ENCODE measurements at regions not wholly inside any gene's neighbourhood (a gene's known extent, or its start where the extent isn't known, plus 50 kb on each side); places are given as distances from the start of the nearest gene placed in this dataset.

DNA sequence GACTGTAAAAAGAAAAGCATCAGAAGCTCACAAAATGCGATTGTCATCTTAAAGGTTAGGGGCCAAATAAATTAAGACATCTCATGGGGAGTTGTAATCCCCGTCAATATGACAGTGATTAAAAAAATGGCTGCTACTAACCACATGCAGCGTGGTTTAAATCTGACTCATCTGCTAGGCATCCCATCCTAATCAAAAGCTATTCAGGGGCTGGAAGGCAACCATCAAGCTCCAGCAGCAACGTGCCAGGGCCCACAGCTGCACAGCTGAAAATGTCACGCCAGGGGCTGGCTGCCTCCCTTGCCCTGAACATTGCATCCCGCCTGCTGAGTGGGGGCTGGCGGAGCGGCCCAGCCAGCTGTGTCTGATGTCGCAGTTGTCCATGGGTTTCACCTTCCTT, 66.3 kb upstream of the FRMD4A start:
- intact Hi-C loops (cut with DNase I; ENCODE audit: low total_unique reads) = no loop called here
- 60 to 73% (median 69%) methylated on average over 9 of the region's 9 CpGs for WGBS, 5 donors
- DNase-seq = no peak

GRCh38 chr10:14396411-14397048, 65.8 kb upstream of the FRMD4A start:
- DNase-seq = no peak
- intact Hi-C loops (cut with DNase I; ENCODE audit: low total_unique reads) = no loop called here
- Histone ChIP-seq H3K9me3 (peaks cover 0 to 5% (median 0%) of the 10 kb centered on the region in 8 donors), H3K36me3 (no peaks in the 10 kb centered on the region), H3K27me3 (replicated peaks in 1 of 7) (peaks cover 0 to 7% (median 0%) of the 10 kb centered on the region in 7 donors), H3K27ac (peak overlapping the region in 6 of 8 donors; percentile 13 to 51 (median 28)), H3K4me3 (no peak overlapping the region), H3K4me1 (no peaks in the 10 kb centered on the region)
- TF ChIP-seq POLR2AphosphoS5 (IDR thresholded peaks at IDR 0.05) (no peak), POLR2A (IDR thresholded peaks at IDR 0.05) (no peak), CTCF (IDR thresholded peaks at IDR 0.05 in 8 of 11, conservative IDR thresholded peaks at IDR 0.05 in 3 of 11) (peak in 5 of 11 experiments; percentile 7 to 35 (median 30))
- WGBS, 5 donors = 67 to 85% (median 84%) methylated on average over 7 of the region's 7 CpGs

More for the DNA sequence above, 66.3 kb upstream of the FRMD4A start:
- TF ChIP-seq CTCF (IDR thresholded peaks at IDR 0.05 in 8 of 11, conservative IDR thresholded peaks at IDR 0.05 in 3 of 11) (no peak), POLR2AphosphoS5 (IDR thresholded peaks at IDR 0.05) (peak; percentile 48 to 72 (median 71))
- no peak overlapping the region for H3K4me3 ChIP-seq
- H3K9me3 ChIP-seq = peaks cover 0 to 5% (median 0%) of the 10 kb centered on the region in 8 donors
- peaks cover 0 to 7% (median 0%) of the 10 kb centered on the region in 7 donors for H3K27me3 ChIP-seq (replicated peaks in 1 of 7)
- no peaks in the 10 kb centered on the region for H3K4me1 ChIP-seq
- peak overlapping the region in 6 of 8 donors; percentile 13 to 51 (median 28) for H3K27ac ChIP-seq
- H3K36me3 ChIP-seq = no peaks in the 10 kb centered on the region

DNA sequence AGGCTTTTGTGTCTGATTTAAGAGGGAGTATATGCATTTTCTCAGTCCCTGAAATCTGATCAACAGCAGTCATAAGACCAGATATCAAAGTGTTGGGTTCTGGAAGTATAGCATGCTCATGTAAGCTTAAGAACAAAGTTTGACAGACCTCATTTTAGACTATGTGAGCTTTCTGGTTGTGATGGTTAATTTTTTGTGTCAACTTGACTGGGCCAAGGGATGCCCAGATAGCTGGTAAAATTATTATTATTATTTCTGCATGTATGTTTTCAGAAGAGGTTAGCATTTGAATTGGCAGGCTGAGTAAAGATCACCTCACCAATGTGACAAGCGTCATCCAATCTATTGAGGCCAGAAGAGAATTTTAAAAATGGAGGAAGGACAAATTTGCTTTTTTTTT, 63.5 kb upstream of the FRMD4A start:
- Histone ChIP-seq H3K9me3 (peaks cover 0 to 5% (median 0%) of the 10 kb centered on the region in 8 donors), H3K4me3 (no peak overlapping the region), H3K27ac (no peak overlapping the region), H3K27me3 (replicated peaks in 1 of 7) (peaks cover 0 to 2% (median 0%) of the 10 kb centered on the region in 7 donors), H3K36me3 (no peaks in the 10 kb centered on the region), H3K4me1 (no peaks in the 10 kb centered on the region)
- DNase-seq = no peak
- 88 to 98% (median 97%) methylated on average over 1 of the region's 1 CpG for WGBS, 5 donors
- TF ChIP-seq CTCF (IDR thresholded peaks at IDR 0.05 in 8 of 11, conservative IDR thresholded peaks at IDR 0.05 in 3 of 11) (no peak), POLR2AphosphoS5 (IDR thresholded peaks at IDR 0.05) (no peak), POLR2A (IDR thresholded peaks at IDR 0.05) (no peak)
- intact Hi-C loops (cut with DNase I; ENCODE audit: low total_unique reads) = no loop called here

DNA sequence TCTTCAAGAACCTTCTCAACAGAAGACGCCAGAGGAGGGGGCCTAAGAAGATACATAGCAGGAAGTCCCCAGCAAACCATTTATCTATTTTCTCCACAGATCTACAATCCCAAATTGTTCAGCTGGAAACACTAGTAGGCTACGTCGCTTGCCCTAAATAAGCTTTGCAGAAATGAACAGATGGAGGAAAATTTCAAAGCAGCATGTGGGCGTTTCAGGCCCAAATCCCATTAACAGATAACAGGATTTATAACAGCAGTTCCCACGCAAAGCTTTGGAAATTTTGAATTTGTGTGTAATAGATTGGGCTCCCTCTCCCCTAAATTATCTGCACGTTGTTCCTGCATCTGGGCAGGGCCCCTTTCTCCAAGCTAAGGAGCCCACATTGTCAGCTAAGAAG, 60.6 kb upstream of the FRMD4A start:
- Histone ChIP-seq H3K36me3 (no peaks in the 10 kb centered on the region), H3K27ac (no peak overlapping the region), H3K4me1 (no peaks in the 10 kb centered on the region), H3K9me3 (peaks cover 0 to 5% (median 0%) of the 10 kb centered on the region in 8 donors), H3K27me3 (replicated peaks in 1 of 7) (no peaks in the 10 kb centered on the region), H3K4me3 (no peak overlapping the region)
- no peak for DNase-seq
- 66 to 89% (median 82%) methylated on average over 6 of the region's 6 CpGs for WGBS, 5 donors
- TF ChIP-seq POLR2AphosphoS5 (IDR thresholded peaks at IDR 0.05) (no peak), POLR2A (IDR thresholded peaks at IDR 0.05) (no peak), CTCF (IDR thresholded peaks at IDR 0.05 in 8 of 11, conservative IDR thresholded peaks at IDR 0.05 in 3 of 11) (no peak)
- intact Hi-C loops (cut with DNase I; ENCODE audit: low total_unique reads) = no loop called here
